HFFc6 (cell line): ENCODE measurements at regions not wholly inside any gene's neighbourhood (a gene's known extent, or its start where the extent isn't known, plus 50 kb on each side); places are given as distances from the start of the nearest gene placed in this dataset.

ENCODE experiments used
- DNase-seq: peaks from one replicate; pipeline ENCODE4 v3.0.0-alpha.2; 2018
- H3K27ac Mint-ChIP-seq: 2 replicates; pipeline ENCODE4 v1.8.0; 2020; ENCODE audit warnings: mild to moderate bottlenecking, mixed read lengths
- H3K27me3 Mint-ChIP-seq: 2 replicates; pipeline ENCODE4 v1.8.0; 2021; ENCODE audit warnings: mild to moderate bottlenecking, moderate library complexity, mixed read lengths; ENCODE audit not compliant: insufficient read depth
- H3K36me3 Mint-ChIP-seq: 2 replicates; pipeline ENCODE4 v1.8.0; 2021; ENCODE audit warnings: low read depth, mixed read lengths
- H3K4me1 Mint-ChIP-seq: 2 replicates; pipeline ENCODE4 v1.8.0; 2020; ENCODE audit warnings: low read depth, mixed read lengths
- H3K4me3 Mint-ChIP-seq: 2 replicates; pipeline ENCODE4 v1.8.0; 2020; ENCODE audit warnings: mild to moderate bottlenecking, moderate library complexity, mixed read lengths
- H3K9me3 Mint-ChIP-seq: 2 replicates; pipeline ENCODE4 v1.8.0; 2020; ENCODE audit warnings: mild to moderate bottlenecking, mixed read lengths
- CTCF ChIP-seq: fragments of 200-600 bp; sonication (generic); IDR thresholded peaks from 2 replicates; pipeline ENCODE4 v1.5.0; 2021; ENCODE audit warnings: antibody characterized with exemption, mild to moderate bottlenecking

- Mint-ChIP-seq H3K9me3 (no peaks in the 10 kb centered on the region), H3K36me3 (no peaks in the 10 kb centered on the region), H3K4me3 (no peak overlapping the region; the same call in 1 of the 2 replicates), H3K27ac (no peak overlapping the region), H3K27me3 (peaks cover 4% of the 10 kb centered on the region), H3K4me1 (peaks cover 36% of the 10 kb centered on the region)
- TF ChIP-seq CTCF: no peak
- peak; percentile 10 for DNase-seq
Observed at GRCh38 chr9:86408121-86408520, 53.9 kb upstream of the TUT7 start.

- peak overlapping the region; percentile 82 for H3K4me3 Mint-ChIP-seq
- peaks cover 36% of the 10 kb centered on the region for H3K4me1 Mint-ChIP-seq
- DNase-seq: peak; percentile 31
- no peak for TF ChIP-seq CTCF
- no peaks in the 10 kb centered on the region for H3K36me3 Mint-ChIP-seq
- H3K27ac Mint-ChIP-seq: peak overlapping the region; percentile 73
- no peaks in the 10 kb centered on the region; the same call in 1 of the 2 replicates for H3K27me3 Mint-ChIP-seq
- H3K9me3 Mint-ChIP-seq: no peaks in the 10 kb centered on the region
Observed at GRCh38 chr9:86407022-86407421, 52.8 kb upstream of the TUT7 start.

- Mint-ChIP-seq H3K27me3 (no peaks in the 10 kb centered on the region; the same call in 1 of the 2 replicates), H3K4me1 (peaks cover 36% of the 10 kb centered on the region), H3K36me3 (no peaks in the 10 kb centered on the region), H3K4me3 (peak overlapping the region; percentile 82), H3K27ac (peak overlapping the region; percentile 73), H3K9me3 (no peaks in the 10 kb centered on the region)
- TF ChIP-seq CTCF: no peak
- peak; percentile 70 for DNase-seq
Observed at GRCh38 chr9:86406366-86406765, 52.2 kb upstream of the TUT7 start.

GRCh38 chr9:86405926-86406325 is 51.7 kb upstream of the TUT7 start:
- peak overlapping the region; percentile 82 for H3K4me3 Mint-ChIP-seq
- no peaks in the 10 kb centered on the region for H3K36me3 Mint-ChIP-seq
- no peaks in the 10 kb centered on the region for H3K9me3 Mint-ChIP-seq
- no peaks in the 10 kb centered on the region; the same call in 1 of the 2 replicates for H3K27me3 Mint-ChIP-seq
- peak; percentile 86 for DNase-seq
- no peak for TF ChIP-seq CTCF
- H3K4me1 Mint-ChIP-seq: peaks cover 36% of the 10 kb centered on the region
- H3K27ac Mint-ChIP-seq: peak overlapping the region; percentile 73

GRCh38 chr9:86405086-86405491 is 50.9 kb upstream of the TUT7 start:
- H3K27me3 Mint-ChIP-seq: peaks cover 4% of the 10 kb centered on the region; the same call in 1 of the 2 replicates
- peaks cover 36% of the 10 kb centered on the region for H3K4me1 Mint-ChIP-seq
- H3K9me3 Mint-ChIP-seq: no peaks in the 10 kb centered on the region
- no peak overlapping the region for H3K4me3 Mint-ChIP-seq
- no peak overlapping the region for H3K27ac Mint-ChIP-seq
- DNase-seq: no peak
- TF ChIP-seq CTCF: no peak
- H3K36me3 Mint-ChIP-seq: no peaks in the 10 kb centered on the region
